GM18511 (cell line): ENCODE measurements at regions not wholly inside any gene's neighbourhood (a gene's known extent, or its start where the extent isn't known, plus 50 kb on each side); places are given as distances from the start of the nearest gene placed in this dataset.
"Not testable (repeated sequence)": the region's sequence is repeated elsewhere in the genome, so short reads cannot be mapped to it uniquely, and the experiment has no call there.

Experiments
- ATAC-seq: cut with Tn5 transposase; IDR thresholded peaks from one replicate; pipeline ENCODE4 v1.9.1; 2021; ENCODE audit warnings: mild to moderate bottlenecking, moderate library complexity; ENCODE audit not compliant: unreplicated experiment

- ATAC-seq = no peak
Observed at GRCh38 chr17:63286254-63286653, 159.9 kb downstream of the CYB561 start.

GRCh38 chr17:63287006-63287405 lies 159.1 kb downstream of the CYB561 start:
- not testable (repeated sequence) for ATAC-seq

- ATAC-seq = no peak
Observed at GRCh38 chr17:63289931-63290330, 156.2 kb downstream of the CYB561 start.

GRCh38 chr17:63290351-63290750 lies 155.8 kb downstream of the CYB561 start:
- ATAC-seq = no peak

- ATAC-seq = no peak
Observed at GRCh38 chr17:63290784-63291183, 155.3 kb downstream of the CYB561 start.

- ATAC-seq = no peak
Observed at GRCh38 chr17:63291258-63291657, 154.8 kb downstream of the CYB561 start.

GRCh38 chr17:63292421-63292820 lies 153.7 kb downstream of the CYB561 start:
- ATAC-seq = no peak

GRCh38 chr17:63293323-63294075 lies 152.6 kb downstream of the CYB561 start:
- no peak for ATAC-seq

GRCh38 chr17:63294776-63295175 lies 151.3 kb downstream of the CYB561 start:
- ATAC-seq = no peak

- ATAC-seq = no peak
Observed at GRCh38 chr17:63295288-63295687, 150.8 kb downstream of the CYB561 start.

GRCh38 chr17:63295839-63296590 lies 150.1 kb downstream of the CYB561 start:
- ATAC-seq = no peak

GRCh38 chr17:63298916-63299315 lies 147.2 kb downstream of the CYB561 start:
- not testable (repeated sequence) for ATAC-seq

GRCh38 chr17:63304704-63305261 lies 141.3 kb downstream of the CYB561 start:
- no peak for ATAC-seq

- no peak for ATAC-seq
Observed at GRCh38 chr17:63305857-63306256, 140.2 kb downstream of the CYB561 start.

GRCh38 chr17:63306855-63307254 lies 139.3 kb downstream of the CYB561 start:
- no peak for ATAC-seq

GRCh38 chr17:63308272-63308671 lies 137.8 kb downstream of the CYB561 start:
- ATAC-seq = no peak

- ATAC-seq = no peak
Observed at GRCh38 chr17:63309021-63309420, 137.1 kb downstream of the CYB561 start.

GRCh38 chr17:63311416-63311937 lies 134.6 kb downstream of the CYB561 start:
- no peak for ATAC-seq

- no peak for ATAC-seq
Observed at GRCh38 chr17:63314761-63315160, 131.3 kb downstream of the CYB561 start.

GRCh38 chr17:63316100-63316499 lies 130.0 kb downstream of the CYB561 start:
- ATAC-seq = no peak

- no peak for ATAC-seq
Observed at GRCh38 chr17:63317166-63317840, 128.8 kb downstream of the CYB561 start.
